ENCODE measurements at regions not wholly inside any gene's neighbourhood (a gene's known extent, or its start where the extent isn't known, plus 50 kb on each side); places are given as distances from the start of the nearest gene placed in this dataset.

DNA sequence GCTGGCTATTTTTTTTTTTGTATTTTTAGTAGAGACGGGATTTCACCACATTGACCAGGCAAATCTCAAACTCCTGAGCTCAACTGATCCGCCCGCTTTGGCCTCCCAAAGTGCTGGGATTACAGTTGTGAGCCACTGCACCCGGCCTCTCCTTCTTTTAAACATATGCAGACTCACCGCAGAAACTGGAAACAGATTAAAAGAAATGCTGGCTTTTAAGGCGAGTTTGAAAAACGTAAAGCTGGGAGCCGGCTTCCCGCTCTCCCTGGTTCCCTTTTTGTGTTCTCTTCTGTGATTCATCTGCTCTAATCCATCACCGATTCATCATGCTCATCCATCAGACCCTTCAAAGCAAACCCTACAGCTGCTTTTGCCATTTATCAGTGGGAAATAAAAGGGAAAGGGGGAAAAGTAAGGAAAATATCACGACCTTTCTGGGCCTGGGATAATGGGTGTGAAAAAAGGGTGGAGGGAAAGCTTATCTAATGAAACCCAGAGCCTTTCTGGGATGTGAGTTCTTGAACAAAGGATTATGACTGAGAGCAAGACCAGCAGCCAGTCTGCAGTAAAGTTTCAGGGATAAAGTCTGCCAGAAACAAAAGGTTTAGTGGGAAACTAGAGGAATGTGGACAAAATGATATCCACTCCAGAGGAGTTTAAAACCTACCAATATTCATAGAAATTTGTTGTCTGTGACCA lies 92.3 kb upstream of the LRIG1 start:
- H2BK5ac ChIP-seq (ENCODE audit: low read depth, low read length, poor library complexity, severe bottlenecking) = peak overlapping the region; percentile 35
- H3K27ac ChIP-seq (ENCODE audit: low read length, poor library complexity, severe bottlenecking) = peak overlapping the region; percentile 83
- no peak overlapping the region for H2BK12ac ChIP-seq (ENCODE audit: low read length in 2 of 2)
- H3K9ac ChIP-seq (ENCODE audit: low read length) = no peak overlapping the region
- H4K8ac ChIP-seq (ENCODE audit: low read length) = peak overlapping the region; percentile 23
- H3K79me1 ChIP-seq (replicated peaks; ENCODE audit: low read length, poor library complexity, severe bottlenecking) = no peaks in the 10 kb centered on the region
- no peak overlapping the region for H3K4me3 ChIP-seq (ENCODE audit: insufficient read depth in 1 of 2, low read depth in 1 of 2, low read length in 2 of 2)
- H2AK5ac ChIP-seq (ENCODE audit: low read length, severe bottlenecking) = no peak overlapping the region
- no peaks in the 10 kb centered on the region for H3K27me3 ChIP-seq (ENCODE audit: control insufficient read depth in 1 of 2, insufficient read depth in 1 of 2, low read length in 2 of 2)
- 36% methylated on average over 10 of the region's 11 CpGs for whole genome bisulfite sequencing
- no peak overlapping the region for H3K4ac ChIP-seq (ENCODE audit: low read depth in 1 of 2, low read length in 2 of 2)
- no peak overlapping the region for H3K18ac ChIP-seq (ENCODE audit: low read depth in 1 of 2, low read length in 2 of 2)
- H2BK120ac ChIP-seq (ENCODE audit: low read depth, low read length) = no peak overlapping the region
- peak; percentile 25 for DNase-seq
- peak overlapping the region; percentile 23 for H2BK15ac ChIP-seq (ENCODE audit: low read depth, poor library complexity, severe bottlenecking)
- H3K23ac ChIP-seq (ENCODE audit: low read length in 2 of 2) = no peak overlapping the region
- peaks cover 1% of the 10 kb centered on the region for H3K4me1 ChIP-seq (ENCODE audit: control insufficient read depth, insufficient read depth, low read depth, low read length)
- H4K91ac ChIP-seq (ENCODE audit: low read length) = no peak overlapping the region
- H2AFZ ChIP-seq (ENCODE audit: low read depth, low read length) = no peak overlapping the region
- peak overlapping the region; percentile 27 for H3K4me2 ChIP-seq (ENCODE audit: low read length, poor library complexity, severe bottlenecking)
- H3K9me3 ChIP-seq (ENCODE audit: control insufficient read depth, low read length) = no peaks in the 10 kb centered on the region
- no peak overlapping the region for H3K14ac ChIP-seq (ENCODE audit: low read length in 2 of 2)
- no peaks in the 10 kb centered on the region for H3K36me3 ChIP-seq (ENCODE audit: control insufficient read depth in 1 of 2, insufficient read depth in 2 of 2, low read depth in 1 of 2, low read length in 2 of 2)

DNA sequence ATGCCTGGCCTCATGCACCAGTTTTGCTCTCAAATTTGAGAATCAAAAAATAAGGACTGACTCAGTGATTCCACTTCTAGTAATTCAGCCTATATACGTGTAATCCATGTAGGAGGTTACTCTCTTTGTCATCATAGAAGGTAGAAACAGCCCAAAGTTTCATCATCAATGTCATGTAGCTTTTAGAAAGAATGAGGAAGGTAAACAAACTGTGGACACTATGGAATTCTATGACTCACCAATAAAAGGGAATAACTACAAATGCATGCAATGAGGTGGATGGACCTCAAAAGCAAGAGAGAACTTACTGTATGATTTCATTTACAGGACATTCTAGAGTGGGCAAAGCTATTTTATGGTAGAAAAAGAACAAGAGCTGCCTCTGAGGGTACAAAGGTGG lies 93.2 kb upstream of the LRIG1 start:
- 14% methylated on average over 1 of the region's 1 CpG for WGBS
- H3K27ac ChIP-seq (ENCODE audit: low read length, poor library complexity, severe bottlenecking) = peak overlapping the region; percentile 83

DNA sequence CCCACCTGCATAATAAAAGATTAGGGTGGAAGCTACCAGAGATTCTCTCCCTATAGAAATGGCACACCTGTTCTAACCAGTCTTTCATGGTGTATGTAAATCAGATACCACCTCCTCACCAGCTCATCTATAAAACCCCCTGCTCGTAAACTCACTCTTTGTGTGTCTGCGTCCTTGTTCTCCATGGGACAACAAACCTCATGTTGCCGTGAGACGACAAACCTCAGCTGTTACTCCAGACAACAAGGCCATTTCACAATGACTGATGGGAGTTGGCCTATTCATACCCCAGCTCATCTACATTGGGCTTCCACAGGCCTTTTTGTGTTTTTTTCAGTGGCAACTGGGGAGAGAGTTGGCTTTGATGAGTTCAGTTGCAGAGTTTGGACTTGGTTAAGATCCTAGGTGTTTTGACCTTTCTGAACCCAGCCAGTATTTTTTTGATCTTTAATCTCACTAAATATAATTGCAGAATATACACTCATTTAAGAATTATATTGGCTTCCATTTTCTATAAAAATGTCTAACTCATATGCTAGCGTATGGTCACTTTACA lies 96.6 kb upstream of the LRIG1 start:
- no peak overlapping the region for H3K9ac ChIP-seq (ENCODE audit: low read length)
- no peak overlapping the region for H3K4me2 ChIP-seq (ENCODE audit: low read length, poor library complexity, severe bottlenecking)
- H3K23ac ChIP-seq (ENCODE audit: low read length in 2 of 2) = no peak overlapping the region
- no peak overlapping the region for H3K4me3 ChIP-seq (ENCODE audit: insufficient read depth in 1 of 2, low read depth in 1 of 2, low read length in 2 of 2)
- peaks cover 5% of the 10 kb centered on the region for H3K4me1 ChIP-seq (ENCODE audit: control insufficient read depth, insufficient read depth, low read depth, low read length)
- no peak overlapping the region for H3K4ac ChIP-seq (ENCODE audit: low read depth in 1 of 2, low read length in 2 of 2)
- H4K8ac ChIP-seq (ENCODE audit: low read length) = no peak overlapping the region
- no peaks in the 10 kb centered on the region for H3K27me3 ChIP-seq (ENCODE audit: control insufficient read depth in 1 of 2, insufficient read depth in 1 of 2, low read length in 2 of 2)
- no peak for DNase-seq
- H2BK120ac ChIP-seq (ENCODE audit: low read depth, low read length) = no peak overlapping the region
- no peak overlapping the region for H4K91ac ChIP-seq (ENCODE audit: low read length)
- no peaks in the 10 kb centered on the region for H3K9me3 ChIP-seq (ENCODE audit: control insufficient read depth, low read length)
- WGBS = 97% methylated on average over 5 of the region's 5 CpGs
- H3K14ac ChIP-seq (ENCODE audit: low read length in 2 of 2) = no peak overlapping the region
- no peaks in the 10 kb centered on the region for H3K79me1 ChIP-seq (replicated peaks; ENCODE audit: low read length, poor library complexity, severe bottlenecking)
- no peak overlapping the region for H2BK12ac ChIP-seq (ENCODE audit: low read length in 2 of 2)
- H2AK5ac ChIP-seq (ENCODE audit: low read length, severe bottlenecking) = peak overlapping the region; percentile 92
- no peak overlapping the region for H2BK5ac ChIP-seq (ENCODE audit: low read depth, low read length, poor library complexity, severe bottlenecking)
- H2BK15ac ChIP-seq (ENCODE audit: low read depth, poor library complexity, severe bottlenecking) = no peak overlapping the region
- H3K18ac ChIP-seq (ENCODE audit: low read depth in 1 of 2, low read length in 2 of 2) = no peak overlapping the region
- H2AFZ ChIP-seq (ENCODE audit: low read depth, low read length) = no peak overlapping the region
- no peak overlapping the region for H3K27ac ChIP-seq (ENCODE audit: low read length, poor library complexity, severe bottlenecking)
- no peaks in the 10 kb centered on the region for H3K36me3 ChIP-seq (ENCODE audit: control insufficient read depth in 1 of 2, insufficient read depth in 2 of 2, low read depth in 1 of 2, low read length in 2 of 2)

More for the DNA sequence above, 93.2 kb upstream of the LRIG1 start:
- no peak overlapping the region for H3K4me2 ChIP-seq (ENCODE audit: low read length, poor library complexity, severe bottlenecking)
- H2BK15ac ChIP-seq (ENCODE audit: low read depth, poor library complexity, severe bottlenecking) = no peak overlapping the region
- H3K27me3 ChIP-seq (ENCODE audit: control insufficient read depth in 1 of 2, insufficient read depth in 1 of 2, low read length in 2 of 2) = no peaks in the 10 kb centered on the region
- no peak overlapping the region for H4K8ac ChIP-seq (ENCODE audit: low read length)
- H3K36me3 ChIP-seq (ENCODE audit: control insufficient read depth in 1 of 2, insufficient read depth in 2 of 2, low read depth in 1 of 2, low read length in 2 of 2) = no peaks in the 10 kb centered on the region
- H2BK5ac ChIP-seq (ENCODE audit: low read depth, low read length, poor library complexity, severe bottlenecking) = no peak overlapping the region
- H2BK120ac ChIP-seq (ENCODE audit: low read depth, low read length) = no peak overlapping the region
- no peaks in the 10 kb centered on the region for H3K79me1 ChIP-seq (replicated peaks; ENCODE audit: low read length, poor library complexity, severe bottlenecking)
- H3K4me1 ChIP-seq (ENCODE audit: control insufficient read depth, insufficient read depth, low read depth, low read length) = peaks cover 5% of the 10 kb centered on the region
- H3K4ac ChIP-seq (ENCODE audit: low read depth in 1 of 2, low read length in 2 of 2) = no peak overlapping the region
- no peak overlapping the region for H3K18ac ChIP-seq (ENCODE audit: low read depth in 1 of 2, low read length in 2 of 2)
- no peak overlapping the region for H2AK5ac ChIP-seq (ENCODE audit: low read length, severe bottlenecking)
- peak; percentile 82 for DNase-seq
- H3K4me3 ChIP-seq (ENCODE audit: insufficient read depth in 1 of 2, low read depth in 1 of 2, low read length in 2 of 2) = no peak overlapping the region
- H2BK12ac ChIP-seq (ENCODE audit: low read length in 2 of 2) = no peak overlapping the region
- H3K9ac ChIP-seq (ENCODE audit: low read length) = no peak overlapping the region
- no peaks in the 10 kb centered on the region for H3K9me3 ChIP-seq (ENCODE audit: control insufficient read depth, low read length)
- no peak overlapping the region for H4K91ac ChIP-seq (ENCODE audit: low read length)
- H2AFZ ChIP-seq (ENCODE audit: low read depth, low read length) = no peak overlapping the region
- H3K23ac ChIP-seq (ENCODE audit: low read length in 2 of 2) = no peak overlapping the region
- H3K14ac ChIP-seq (ENCODE audit: low read length in 2 of 2) = no peak overlapping the region

DNA sequence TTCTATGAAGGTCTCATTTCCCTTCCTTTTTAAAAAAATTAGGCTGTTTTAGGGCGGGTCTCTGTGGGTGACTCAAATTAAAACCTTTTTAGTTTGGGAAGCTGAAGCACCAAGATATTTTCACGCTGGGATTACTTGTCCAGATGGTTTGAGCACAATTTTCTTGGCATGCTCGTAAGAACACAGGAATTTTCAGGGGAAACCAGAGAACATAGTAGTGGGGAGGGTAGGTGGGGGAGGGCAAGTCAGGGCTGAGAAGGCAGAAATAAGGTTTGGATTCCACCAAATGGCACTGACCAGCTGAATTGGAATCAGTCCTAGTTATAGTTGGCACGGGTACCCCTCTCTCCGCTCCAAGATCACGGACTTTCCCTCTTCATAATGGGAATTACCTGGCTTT lies 97.3 kb upstream of the LRIG1 start:
- no peak for DNase-seq
- Histone ChIP-seq H3K18ac (ENCODE audit: low read depth in 1 of 2, low read length in 2 of 2) (no peak overlapping the region), H2AFZ (ENCODE audit: low read depth, low read length) (no peak overlapping the region), H3K4me3 (ENCODE audit: insufficient read depth in 1 of 2, low read depth in 1 of 2, low read length in 2 of 2) (no peak overlapping the region), H3K4me2 (ENCODE audit: low read length, poor library complexity, severe bottlenecking) (no peak overlapping the region), H3K4ac (ENCODE audit: low read depth in 1 of 2, low read length in 2 of 2) (no peak overlapping the region), H3K27me3 (ENCODE audit: control insufficient read depth in 1 of 2, insufficient read depth in 1 of 2, low read length in 2 of 2) (no peaks in the 10 kb centered on the region), H2BK5ac (ENCODE audit: low read depth, low read length, poor library complexity, severe bottlenecking) (no peak overlapping the region), H2BK120ac (ENCODE audit: low read depth, low read length) (no peak overlapping the region), H4K8ac (ENCODE audit: low read length) (no peak overlapping the region), H3K79me1 (replicated peaks; ENCODE audit: low read length, poor library complexity, severe bottlenecking) (no peaks in the 10 kb centered on the region), H3K27ac (ENCODE audit: low read length, poor library complexity, severe bottlenecking) (no peak overlapping the region), H3K36me3 (ENCODE audit: control insufficient read depth in 1 of 2, insufficient read depth in 2 of 2, low read depth in 1 of 2, low read length in 2 of 2) (no peaks in the 10 kb centered on the region), H2AK5ac (ENCODE audit: low read length, severe bottlenecking) (peak overlapping the region; percentile 21), H3K23ac (ENCODE audit: low read length in 2 of 2) (no peak overlapping the region), H3K14ac (ENCODE audit: low read length in 2 of 2) (no peak overlapping the region), H3K9me3 (ENCODE audit: control insufficient read depth, low read length) (no peaks in the 10 kb centered on the region), H2BK12ac (ENCODE audit: low read length in 2 of 2) (no peak overlapping the region), H3K4me1 (ENCODE audit: control insufficient read depth, insufficient read depth, low read depth, low read length) (peaks cover 5% of the 10 kb centered on the region), H3K9ac (ENCODE audit: low read length) (no peak overlapping the region), H4K91ac (ENCODE audit: low read length) (no peak overlapping the region), H2BK15ac (ENCODE audit: low read depth, poor library complexity, severe bottlenecking) (no peak overlapping the region)
- WGBS = 77% methylated on average over 5 of the region's 6 CpGs
